ENCODE measurements at regions not wholly inside any gene's neighbourhood (a gene's known extent, or its start where the extent isn't known, plus 50 kb on each side); places are given as distances from the start of the nearest gene placed in this dataset.
"Not testable (repeated sequence)": the region's sequence is repeated elsewhere in the genome, so short reads cannot be mapped to it uniquely, and the experiment has no call there.

DNA sequence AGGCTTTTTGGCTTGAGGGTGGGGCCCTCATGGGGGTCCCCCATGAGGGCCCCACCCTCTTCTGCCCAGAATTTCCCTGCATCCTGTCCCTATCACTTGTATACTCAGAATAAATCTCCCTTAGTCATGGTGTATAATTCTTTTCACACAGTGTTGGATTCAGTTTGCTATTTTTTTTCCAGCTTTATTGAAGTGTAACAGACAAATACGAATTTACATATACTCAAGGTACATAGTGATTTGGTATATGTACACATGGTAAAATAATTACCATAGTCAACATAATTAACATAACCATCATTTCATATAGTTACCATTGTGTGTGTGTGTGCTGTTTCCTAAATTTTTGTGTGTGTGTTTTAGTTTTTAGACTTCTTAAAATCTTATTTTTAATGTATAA lies 289.4 kb downstream of the CNTNAP3B start:
- not testable (repeated sequence) for DNase-seq (ENCODE audit: low spot score)

DNA sequence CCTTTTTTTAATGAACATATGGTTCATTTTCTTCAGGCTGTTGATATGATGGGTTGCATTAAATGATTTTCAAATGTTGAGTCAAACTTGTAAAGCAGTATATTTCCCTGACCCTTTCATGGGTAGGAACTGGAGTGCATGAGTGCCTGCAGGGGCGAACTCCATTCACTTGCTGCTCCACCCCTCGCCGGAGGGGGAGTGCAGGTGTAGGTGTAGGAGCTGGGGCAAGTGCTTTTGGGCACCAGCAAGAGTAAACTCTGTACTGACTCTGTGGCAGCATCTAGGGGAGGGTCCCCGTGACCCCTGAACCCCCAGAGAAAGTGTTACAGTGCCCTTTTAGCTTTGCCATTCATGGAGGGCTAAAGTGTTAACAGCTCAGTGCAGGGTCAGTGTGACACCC lies 290.3 kb downstream of the CNTNAP3B start:
- not testable (repeated sequence) for DNase-seq (ENCODE audit: low spot score)

GRCh38 chr9:41838562-41838851 lies 290.7 kb downstream of the CNTNAP3B start:
- not testable (repeated sequence) for DNase-seq (ENCODE audit: low spot score)

DNA sequence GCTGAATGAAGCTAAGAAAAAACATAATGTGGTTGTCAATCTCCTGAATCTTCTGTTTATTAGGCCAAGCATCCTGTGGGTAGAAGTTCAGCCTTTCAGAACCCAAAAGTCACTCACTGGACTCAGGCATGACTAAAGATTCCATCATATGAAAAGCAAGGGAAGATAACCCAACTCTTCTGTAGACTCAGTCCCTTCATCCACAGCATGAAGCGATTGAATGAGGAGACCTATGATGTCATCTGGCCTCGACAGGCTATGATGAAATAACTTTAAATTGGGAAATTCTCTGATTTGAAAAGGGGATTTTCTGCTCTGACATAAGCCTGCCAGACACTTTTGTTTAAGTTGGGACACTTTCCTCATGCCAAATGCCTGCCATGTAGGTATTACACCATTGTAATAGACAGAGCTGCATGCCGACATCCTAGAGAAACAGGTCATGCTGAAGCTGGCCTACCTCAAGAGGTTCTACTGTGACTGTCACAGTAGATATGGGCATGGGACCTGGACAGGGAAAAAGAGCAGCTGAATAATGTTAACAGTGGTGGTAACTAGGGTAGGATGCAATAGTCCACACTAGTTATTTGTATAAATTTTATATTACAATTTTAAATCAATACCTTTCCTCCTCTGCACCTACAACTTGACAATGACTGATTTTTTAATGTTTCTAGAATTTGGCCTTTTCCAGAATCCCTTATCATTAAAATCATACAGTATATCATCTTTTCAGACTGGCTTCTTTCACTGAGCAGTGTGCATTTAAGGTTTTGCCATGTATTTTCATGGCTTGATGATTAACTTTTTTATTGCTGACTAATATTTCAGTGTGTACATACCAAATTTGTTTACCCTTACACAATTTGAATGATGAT lies 291.3 kb downstream of the CNTNAP3B start:
- DNase-seq (ENCODE audit: low spot score), result not testable (repeated sequence)

DNA sequence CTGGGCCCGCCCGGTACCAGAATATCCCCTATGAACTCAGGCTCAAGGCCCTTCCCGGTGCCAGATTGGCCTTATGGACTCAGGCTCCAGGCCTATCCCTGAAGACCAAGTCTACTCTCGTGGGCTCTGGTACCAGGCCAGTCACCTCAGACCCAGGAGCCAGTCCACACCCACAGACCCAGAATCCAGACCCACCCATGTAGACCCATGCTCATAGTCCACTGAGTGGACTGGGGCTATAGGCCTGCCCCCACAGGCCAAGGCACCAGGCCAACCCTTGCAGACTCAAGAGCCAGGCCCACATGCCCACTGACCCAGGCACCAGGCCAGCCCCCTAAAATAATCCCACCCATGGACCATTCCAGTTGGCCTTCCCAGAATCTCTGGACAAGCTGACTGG lies 296.1 kb downstream of the CNTNAP3B start:
- not testable (repeated sequence) for DNase-seq (ENCODE audit: low spot score)

DNA sequence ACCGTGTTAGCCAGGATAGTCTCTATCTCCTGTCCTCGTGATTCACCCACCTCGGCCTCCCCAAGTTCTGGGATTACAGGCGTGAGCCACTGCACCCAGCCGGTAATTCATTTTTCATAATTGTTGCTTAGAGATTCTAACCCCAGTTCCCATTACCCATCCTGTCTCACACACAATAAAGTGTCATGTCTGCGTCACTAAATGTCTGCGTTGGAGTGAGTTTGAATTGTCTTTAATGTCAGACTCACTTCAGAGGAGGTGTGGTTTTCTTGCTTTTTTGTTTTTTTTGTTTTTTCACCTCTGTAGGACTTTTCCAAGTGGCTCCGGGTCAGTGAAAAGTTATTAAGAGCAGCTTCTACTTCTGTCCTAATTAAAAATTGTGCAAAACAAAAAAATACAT lies 304.5 kb downstream of the CNTNAP3B start:
- not testable (repeated sequence) for DNase-seq (ENCODE audit: low spot score)

GRCh38 chr9:41802706-41803105 lies 326.5 kb downstream of the CNTNAP3B start:
- not testable (repeated sequence) for DNase-seq (ENCODE audit: low spot score)

DNA sequence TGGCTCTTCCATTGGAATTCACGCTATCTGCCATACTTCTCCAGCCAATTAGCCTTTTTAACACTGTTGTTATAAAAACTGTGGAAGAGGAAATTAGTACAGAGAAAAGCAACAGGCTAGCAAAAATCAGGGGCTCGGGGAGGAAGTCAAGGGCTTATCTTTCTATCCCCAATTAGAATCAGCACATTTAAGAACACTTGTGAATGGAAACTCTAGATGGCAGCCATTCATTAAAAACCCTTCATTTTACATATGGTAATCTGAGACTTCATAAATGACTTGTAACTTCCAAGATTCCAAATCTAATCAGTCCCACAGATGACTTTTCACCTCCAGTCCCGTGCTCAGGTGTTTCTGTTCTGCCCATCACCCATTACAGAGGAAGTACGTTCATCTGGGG lies 330.5 kb downstream of the CNTNAP3B start:
- DNase-seq (ENCODE audit: low spot score), result not testable (repeated sequence)

GRCh38 chr9:41790719-41791363 lies 338.4 kb downstream of the CNTNAP3B start:
- DNase-seq (ENCODE audit: low spot score), result not testable (repeated sequence)

GRCh38 chr9:41790007-41790406 lies 339.2 kb downstream of the CNTNAP3B start:
- not testable (repeated sequence) for DNase-seq (ENCODE audit: low spot score)

DNA sequence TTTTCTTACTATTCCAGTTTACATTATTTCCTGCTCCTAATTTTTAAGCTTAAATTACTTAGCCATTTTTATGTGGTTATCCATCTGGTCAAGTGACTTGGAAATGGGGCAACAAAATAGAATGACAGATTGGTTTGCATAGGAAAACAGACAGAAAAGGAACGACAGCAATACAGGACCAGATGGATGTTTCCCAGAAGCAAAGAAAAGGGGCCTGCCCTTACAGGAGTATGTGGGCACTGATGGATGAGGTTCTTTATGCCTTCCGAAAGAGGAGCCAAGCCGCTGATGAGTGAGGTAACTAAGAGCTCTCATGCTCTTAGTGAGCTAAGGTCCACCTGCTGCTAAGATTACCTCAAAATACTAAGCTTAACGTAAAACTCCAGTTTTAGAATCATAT lies 339.8 kb downstream of the CNTNAP3B start:
- DNase-seq (ENCODE audit: low spot score), result not testable (repeated sequence)

DNA sequence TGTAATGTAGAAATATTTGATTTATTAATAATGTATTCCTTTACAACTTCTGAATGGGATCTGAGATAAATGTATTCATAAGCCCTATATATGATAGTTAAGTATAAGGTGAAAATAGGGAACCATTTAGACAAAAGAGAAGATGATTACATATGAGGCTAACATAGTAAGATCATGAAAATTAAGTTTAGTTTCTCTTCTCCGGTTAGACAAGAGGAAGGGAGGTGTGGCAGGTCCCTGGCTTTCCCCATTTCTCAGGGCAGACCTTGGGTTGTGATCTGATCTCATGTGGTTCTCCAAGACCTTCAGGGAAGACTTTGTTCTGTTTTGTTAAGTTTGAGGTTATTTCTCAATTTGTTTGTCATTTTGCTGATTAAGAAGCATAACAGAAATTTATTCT lies 341.3 kb downstream of the CNTNAP3B start:
- not testable (repeated sequence) for DNase-seq (ENCODE audit: low spot score)

DNA sequence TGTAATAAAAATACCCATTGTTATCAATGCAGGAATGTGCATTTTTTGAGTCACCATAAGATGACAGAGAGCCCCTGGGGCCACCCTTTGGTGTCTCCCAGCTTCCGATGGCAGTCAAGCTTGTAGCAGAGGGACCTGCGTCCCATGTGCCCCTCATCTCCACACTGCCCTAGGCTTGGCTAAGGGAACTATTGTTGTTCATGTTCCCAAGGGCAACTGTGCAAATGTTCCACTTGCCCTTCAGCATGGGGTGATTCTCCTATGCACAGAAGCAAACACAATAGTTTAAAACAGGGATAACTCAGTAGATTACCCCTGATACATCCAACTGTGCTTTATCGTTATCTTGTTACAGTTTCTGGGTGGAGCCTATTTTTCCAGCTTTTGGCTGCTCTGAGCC lies 342.0 kb downstream of the CNTNAP3B start:
- DNase-seq (ENCODE audit: low spot score), result not testable (repeated sequence)

GRCh38 chr9:41784006-41784405 lies 345.2 kb downstream of the CNTNAP3B start:
- DNase-seq (ENCODE audit: low spot score), result not testable (repeated sequence)

DNA sequence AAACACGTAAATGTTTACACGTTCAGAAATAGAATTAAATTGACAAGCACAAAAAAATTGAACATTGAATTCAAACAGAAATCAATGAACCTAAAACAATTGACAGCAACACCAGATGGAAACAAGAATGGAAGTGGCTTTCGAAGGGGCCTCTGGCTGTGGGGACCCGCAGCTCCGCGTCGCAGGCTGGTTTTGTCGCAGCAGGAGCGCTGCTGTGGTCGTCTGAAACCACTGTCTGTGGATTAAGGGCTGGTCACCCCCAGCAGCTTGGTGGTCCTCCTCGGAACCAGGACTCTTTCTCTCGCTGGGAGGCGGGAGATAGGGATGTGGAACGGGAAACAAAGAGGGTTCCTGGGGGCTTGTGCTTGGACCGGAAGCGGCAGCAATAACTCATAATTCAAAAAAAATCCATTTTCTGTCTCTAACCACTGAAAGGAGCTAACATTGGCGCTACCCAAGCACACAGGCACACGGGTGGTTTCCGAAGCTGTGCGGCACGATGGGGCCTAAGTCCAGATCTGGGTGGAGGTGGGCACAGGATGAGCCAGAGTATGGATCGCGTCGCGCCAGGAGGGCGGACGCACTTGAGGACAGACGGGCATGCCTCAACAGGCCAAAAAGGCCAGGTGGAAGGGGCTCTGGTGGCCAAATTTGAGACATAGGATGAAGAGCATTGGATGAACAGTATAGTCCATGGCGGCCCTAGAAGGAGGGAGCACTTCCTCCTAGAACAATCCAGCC lies 346.0 kb downstream of the CNTNAP3B start:
- DNase-seq (ENCODE audit: low spot score), result not testable (repeated sequence)

GRCh38 chr9:41781899-41782298 lies 347.3 kb downstream of the CNTNAP3B start:
- not testable (repeated sequence) for DNase-seq (ENCODE audit: low spot score)

DNA sequence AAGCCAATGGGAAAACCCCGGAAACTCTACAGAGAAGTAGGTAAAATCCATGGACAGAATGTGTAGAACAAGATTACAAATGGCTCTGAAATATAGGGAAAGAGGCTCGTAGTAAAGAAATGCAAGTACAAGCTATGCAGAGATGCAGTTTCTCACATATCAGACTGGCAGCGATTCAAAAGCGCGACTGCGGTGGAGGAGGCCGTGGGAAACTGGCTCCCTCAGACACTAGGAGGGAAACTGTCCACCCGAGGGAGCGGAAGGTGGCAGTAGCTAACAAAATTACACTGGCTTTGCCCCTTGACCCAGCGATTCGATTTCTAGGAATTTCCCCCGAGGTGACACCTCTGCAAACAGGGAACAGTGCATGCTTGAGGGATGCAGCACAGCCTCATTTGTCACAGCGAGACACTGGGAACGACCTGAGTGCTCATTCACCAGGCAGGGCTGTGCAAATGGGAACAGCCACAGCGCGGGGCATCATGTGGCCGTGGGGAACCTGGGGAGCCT lies 349.3 kb downstream of the CNTNAP3B start:
- not testable (repeated sequence) for DNase-seq (ENCODE audit: low spot score)

- DNase-seq (ENCODE audit: low spot score), result not testable (repeated sequence)
Observed at GRCh38 chr9:41779192-41779591, 350.0 kb downstream of the CNTNAP3B start.

GRCh38 chr9:41778535-41779071 lies 350.6 kb downstream of the CNTNAP3B start:
- DNase-seq (ENCODE audit: low spot score), result not testable (repeated sequence)

DNA sequence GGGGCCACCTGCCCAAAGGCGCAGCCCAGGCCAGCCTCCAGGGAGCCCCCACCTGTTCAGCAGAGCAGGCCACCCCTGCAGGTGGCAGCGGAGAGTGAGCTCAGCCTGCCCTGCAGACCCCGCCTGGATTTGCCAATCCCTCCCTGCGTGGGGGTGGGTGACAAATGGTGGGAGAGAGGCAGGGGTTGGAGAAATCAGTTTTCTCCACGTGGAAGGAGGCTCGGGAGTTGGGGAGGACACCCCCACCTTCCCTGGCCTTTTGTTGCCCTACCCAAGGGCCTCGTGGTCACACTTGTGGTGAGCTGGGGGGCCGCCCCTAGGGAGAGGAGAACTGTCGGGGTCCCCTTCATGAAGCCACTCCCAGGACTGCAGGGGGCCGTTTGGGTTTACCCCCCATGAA lies 351.7 kb downstream of the CNTNAP3B start:
- not testable (repeated sequence) for DNase-seq (ENCODE audit: low spot score)

DNA sequence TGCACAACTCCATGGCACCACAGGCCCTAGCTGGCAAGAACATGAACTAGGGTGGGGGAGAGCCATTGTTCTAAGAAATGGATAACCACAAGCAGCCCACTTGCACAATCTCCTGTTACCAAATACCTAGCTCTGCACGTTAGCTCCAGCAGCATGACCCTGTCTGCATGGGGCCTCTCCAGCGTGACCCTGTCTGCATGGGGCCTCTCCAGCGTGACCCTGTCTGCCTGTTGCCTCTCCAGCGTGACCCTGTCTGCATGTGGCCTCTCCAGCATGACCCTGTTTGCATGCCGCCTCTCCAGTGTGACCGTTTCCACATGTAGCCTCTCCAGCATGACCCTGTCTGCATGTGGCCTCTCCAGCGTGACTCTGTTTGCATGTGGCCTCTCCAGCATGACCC lies 356.7 kb downstream of the CNTNAP3B start:
- not testable (repeated sequence) for DNase-seq (ENCODE audit: low spot score)

- DNase-seq (ENCODE audit: low spot score), result not testable (repeated sequence)
Observed at GRCh38 chr9:41771693-41772092, 357.5 kb downstream of the CNTNAP3B start.

Data from hematopoietic multipotent progenitor cell treated with erythropoietin and hydrocortisone succinate and interleukin-3 and kit ligand, for 17 days (in vitro differentiated cells).